HEK293 (cell line): ENCODE measurements at regions not wholly inside any gene's neighbourhood (a gene's known extent, or its start where the extent isn't known, plus 50 kb on each side); places are given as distances from the start of the nearest gene placed in this dataset.

Experiments
- CTCF ChIA-PET: fragments of 350-600 bp; formaldehyde crosslinking; extraction: SDS; loops from one replicate; lab custom pipeline; 2021; ENCODE audit warnings: antibody characterized with exemption; lab: Yijun Ruan, JAX
- POLR2A ChIA-PET: fragments of 300-600 bp; formaldehyde crosslinking; extraction: SDS; loops from one replicate; lab custom pipeline; 2020; ENCODE audit warnings: antibody characterized with exemption, inconsistent platforms; lab: Yijun Ruan, JAX
- H3K27ac ChIP-seq: fragments of 200-500 bp; sonication (Bioruptor generic); 2 replicates; pipeline ENCODE4 v1.5.1; 2014; ENCODE audit warnings: low read depth, low read length, control low read depth, inconsistent platforms; ENCODE audit errors: extremely low read depth
- H3K36me3 ChIP-seq, 2 experiments: fragments of 200-500 bp in 1 of 2; sonication (Bioruptor generic) in 1 of 2; 1 replicate in 1 of 2; 2 replicates in 1 of 2; pipeline ENCODE4 v1.5.1; 2014 to 2017; ENCODE audit warnings: inconsistent platforms in 2 of 2, low read length in 2 of 2; ENCODE audit not compliant: control insufficient read depth in 2 of 2, insufficient read depth in 1 of 2
- H3K4me1 ChIP-seq: fragments of 200-500 bp; sonication (Bioruptor generic); 2 replicates; pipeline ENCODE4 v1.5.1; 2014; ENCODE audit warnings: mild to moderate bottlenecking, low read length, inconsistent platforms; ENCODE audit not compliant: control insufficient read depth, insufficient read depth
- H3K4me3 ChIP-seq: 2 replicates; pipeline ENCODE4 v1.5.1; 2011; ENCODE audit warnings: low read depth, mild to moderate bottlenecking, control low read depth, low read length, moderate library complexity
- H3K9me3 ChIP-seq: fragments of 200-500 bp; sonication (Bioruptor generic); 2 replicates; pipeline ENCODE4 v1.5.1; 2014; ENCODE audit warnings: low read depth, low read length, inconsistent platforms; ENCODE audit not compliant: control insufficient read depth, insufficient read depth
- HOXA7 ChIP-seq: sonication (generic); formaldehyde crosslinking; IDR thresholded peaks from 2 replicates; pipeline ENCODE4 v1.8.1; 2022; ENCODE audit warnings: missing genetic modification reagents, borderline replicate concordance
- INSM2 ChIP-seq: fragments of 450-650 bp; formaldehyde crosslinking; IDR thresholded peaks from 2 replicates; pipeline ENCODE4 v1.5.1; 2016; ENCODE audit warnings: missing biosample characterization, missing genetic modification characterization
- KLF8 ChIP-seq: fragments of 450-650 bp; formaldehyde crosslinking; IDR thresholded peaks from 2 replicates; pipeline ENCODE4 v1.5.1; 2016; ENCODE audit warnings: missing biosample characterization, missing genetic modification characterization
- MEIS1 ChIP-seq: sonication (generic); formaldehyde crosslinking; IDR thresholded peaks from 2 replicates; pipeline ENCODE4 v1.8.1; 2022; ENCODE audit warnings: missing genetic modification reagents, mild to moderate bottlenecking, borderline replicate concordance
- MYNN ChIP-seq: fragments of 450-650 bp; formaldehyde crosslinking; IDR thresholded peaks from 2 replicates; pipeline ENCODE4 v1.5.1; 2016; ENCODE audit warnings: missing biosample characterization, missing genetic modification characterization, borderline replicate concordance
- REST ChIP-seq: fragments of 450-650 bp; formaldehyde crosslinking; IDR thresholded peaks from 2 replicates; pipeline ENCODE4 v1.5.1; 2016; ENCODE audit warnings: missing biosample characterization, missing genetic modification characterization
- SCRT2 ChIP-seq: fragments of 450-650 bp; formaldehyde crosslinking; IDR thresholded peaks from 2 replicates; pipeline ENCODE4 v1.5.1; 2016; ENCODE audit warnings: missing biosample characterization, missing genetic modification characterization
- YY2 ChIP-seq: fragments of 450-650 bp; formaldehyde crosslinking; IDR thresholded peaks from 2 replicates; pipeline ENCODE4 v1.5.1; 2016; ENCODE audit warnings: missing biosample characterization, missing genetic modification characterization
- ZBTB49 ChIP-seq: fragments of 450-650 bp; formaldehyde crosslinking; IDR thresholded peaks from 2 replicates; pipeline ENCODE4 v1.5.1; 2016; ENCODE audit warnings: missing biosample characterization, missing genetic modification characterization, low read depth
- ZBTB8A ChIP-seq: fragments of 450-650 bp; formaldehyde crosslinking; IDR thresholded peaks from 2 replicates; pipeline ENCODE4 v1.5.1; 2016; ENCODE audit warnings: missing biosample characterization, missing genetic modification characterization
- ZNF121 ChIP-seq: fragments of 450-650 bp; formaldehyde crosslinking; IDR thresholded peaks from 2 replicates; pipeline ENCODE4 v1.5.1; 2016; ENCODE audit warnings: missing biosample characterization, missing genetic modification characterization
- ZNF157 ChIP-seq: fragments of 450-650 bp; formaldehyde crosslinking; IDR thresholded peaks from 2 replicates; pipeline ENCODE4 v1.5.1; 2016; ENCODE audit warnings: missing biosample characterization, missing genetic modification characterization
- ZNF292 ChIP-seq: fragments of 450-650 bp; formaldehyde crosslinking; IDR thresholded peaks from 2 replicates; pipeline ENCODE4 v1.5.1; 2016; ENCODE audit warnings: low read depth, missing biosample characterization, missing genetic modification characterization, borderline replicate concordance
- ZNF311 ChIP-seq: fragments of 450-650 bp; formaldehyde crosslinking; IDR thresholded peaks from 2 replicates; pipeline ENCODE4 v1.5.1; 2017; ENCODE audit warnings: missing biosample characterization, missing genetic modification characterization, borderline replicate concordance
- ZNF398 ChIP-seq: fragments of 450-650 bp; formaldehyde crosslinking; IDR thresholded peaks from 2 replicates; pipeline ENCODE4 v1.5.1; 2017; ENCODE audit warnings: missing biosample characterization, missing genetic modification characterization
- ZNF449 ChIP-seq: fragments of 450-650 bp; formaldehyde crosslinking; IDR thresholded peaks from 2 replicates; pipeline ENCODE4 v1.5.1; 2017; ENCODE audit warnings: missing biosample characterization, mild to moderate bottlenecking, missing genetic modification characterization, moderate library complexity
- ZNF488 ChIP-seq: fragments of 450-650 bp; formaldehyde crosslinking; IDR thresholded peaks from 2 replicates; pipeline ENCODE4 v1.5.1; 2016; ENCODE audit warnings: missing biosample characterization, missing genetic modification characterization
- ZNF571 ChIP-seq: fragments of 450-650 bp; formaldehyde crosslinking; IDR thresholded peaks from 2 replicates; pipeline ENCODE4 v1.5.0; 2017; ENCODE audit warnings: missing biosample characterization, missing genetic modification characterization
- ZNF701 ChIP-seq: fragments of 450-650 bp; formaldehyde crosslinking; IDR thresholded peaks from 2 replicates; pipeline ENCODE4 v1.5.1; 2016; ENCODE audit warnings: missing biosample characterization, missing genetic modification characterization
- ZNF768 ChIP-seq: fragments of 450-650 bp; formaldehyde crosslinking; IDR thresholded peaks from 2 replicates; pipeline ENCODE4 v1.5.1; 2018; ENCODE audit warnings: missing biosample characterization, mild to moderate bottlenecking, missing genetic modification characterization

GRCh38 chr14:40053416-40053815 lies 621.2 kb upstream of the FBXO33 start:
- Histone ChIP-seq H3K4me3 (no peak overlapping the region), H3K27ac (no peak overlapping the region), H3K36me3 (no peaks in the 10 kb centered on the region), H3K9me3 (no peaks in the 10 kb centered on the region), H3K4me1 (no peaks in the 10 kb centered on the region)
- no peak for TF ChIP-seq ZBTB49 (tag by site-specific recombination)
- no peak for TF ChIP-seq ZNF292 (tag by site-specific recombination)
- no peak for TF ChIP-seq ZBTB8A (tag by site-specific recombination)
- POLR2A ChIA-PET = no interaction called here
- CTCF ChIA-PET = no interaction called here

- Histone ChIP-seq H3K4me3 (no peak overlapping the region), H3K9me3 (no peaks in the 10 kb centered on the region), H3K27ac (no peak overlapping the region), H3K4me1 (no peaks in the 10 kb centered on the region), H3K36me3 (no peaks in the 10 kb centered on the region)
- POLR2A ChIA-PET = no interaction called here
- CTCF ChIA-PET = no interaction called here
- TF ChIP-seq ZNF398 (tag by site-specific recombination) (no peak), KLF8 (tag by site-specific recombination) (no peak), REST (no peak), ZNF121 (tag by site-specific recombination) (no peak), ZNF701 (tag by site-specific recombination) (no peak), MYNN (no peak), ZNF311 (tag by site-specific recombination) (no peak), ZNF571 (no peak), SCRT2 (tag by site-specific recombination) (no peak), INSM2 (tag by site-specific recombination) (no peak), ZNF157 (tag by site-specific recombination) (no peak), MEIS1 (CRISPR knock-in tag) (no peak), HOXA7 (CRISPR knock-in tag) (no peak), ZNF449 (tag by site-specific recombination) (no peak), ZNF488 (no peak), YY2 (tag by site-specific recombination) (no peak), ZNF768 (tag by site-specific recombination) (no peak)
These were observed 596.8 kb upstream of the FBXO33 start for GRCh38 chr14:40028991-40029390.
